NT2/D1 (cell line): ENCODE measurements at regions not wholly inside any gene's neighbourhood (a gene's known extent, or its start where the extent isn't known, plus 50 kb on each side); places are given as distances from the start of the nearest gene placed in this dataset.

Experiments used
- DNase-seq: peaks from one replicate; pipeline ENCODE4 v3.0.0-alpha.2; 2011; ENCODE audit warnings: low read depth, low spot score
- H3K27me3 ChIP-seq: 2 replicates; pipeline ENCODE4 v1.6.0; 2011; ENCODE audit warnings: mild to moderate bottlenecking; ENCODE audit not compliant: insufficient read length, insufficient read depth
- H3K36me3 ChIP-seq: 2 replicates; pipeline ENCODE4 v1.6.1; 2011; ENCODE audit warnings: mild to moderate bottlenecking, low read length, mixed read lengths; ENCODE audit not compliant: insufficient read depth, insufficient read length
- H3K4me1 ChIP-seq: 2 replicates; pipeline ENCODE4 v1.5.1; 2011; ENCODE audit not compliant: insufficient read depth, insufficient read length
- H3K4me3 ChIP-seq: 2 replicates; pipeline ENCODE4 v1.5.1; 2011; ENCODE audit warnings: low read depth; ENCODE audit not compliant: insufficient read length
- H3K9ac ChIP-seq: 2 replicates; pipeline ENCODE4 v1.6.0; 2011; ENCODE audit warnings: low read depth; ENCODE audit not compliant: insufficient read length
- H3K9me3 ChIP-seq: 2 replicates; pipeline ENCODE4 v1.5.1; 2011; ENCODE audit warnings: mild to moderate bottlenecking, low read length; ENCODE audit not compliant: insufficient read depth
- SUZ12 ChIP-seq: IDR thresholded peaks from 2 replicates; pipeline ENCODE4 v1.6.1; 2011; ENCODE audit not compliant: insufficient read length, insufficient read depth; ENCODE audit errors: extremely low read depth
- YY1 ChIP-seq: IDR thresholded peaks from 2 replicates; pipeline ENCODE4 v1.6.1; 2011; ENCODE audit not compliant: insufficient read length, insufficient read depth
- ZNF274 ChIP-seq: IDR thresholded peaks from 2 replicates; pipeline ENCODE4 v1.6.1; 2011; ENCODE audit warnings: mild to moderate bottlenecking, low read depth, low read length

GRCh38 chr4:26131711-26132110 is 189.1 kb upstream of the RBPJ start:
- Histone ChIP-seq H3K4me3 (no peak overlapping the region), H3K27me3 (no peaks in the 10 kb centered on the region), H3K9ac (no peak overlapping the region), H3K9me3 (peaks cover 3% of the 10 kb centered on the region; the same call in 1 of the 2 replicates), H3K4me1 (no peaks in the 10 kb centered on the region), H3K36me3 (no peaks in the 10 kb centered on the region)
- DNase-seq: no peak
- TF ChIP-seq YY1: no peak
- TF ChIP-seq SUZ12: no peak
- no peak for TF ChIP-seq ZNF274

GRCh38 chr4:26132858-26133257 is 188.0 kb upstream of the RBPJ start:
- Histone ChIP-seq H3K9me3 (peaks cover 3% of the 10 kb centered on the region; the same call in 1 of the 2 replicates), H3K9ac (no peak overlapping the region), H3K27me3 (no peaks in the 10 kb centered on the region), H3K4me1 (no peaks in the 10 kb centered on the region), H3K36me3 (no peaks in the 10 kb centered on the region), H3K4me3 (no peak overlapping the region)
- DNase-seq: no peak
- TF ChIP-seq ZNF274 (no peak), YY1 (no peak), SUZ12 (no peak)

- Histone ChIP-seq H3K4me3 (no peak overlapping the region), H3K9me3 (peaks cover 3% of the 10 kb centered on the region; the same call in 1 of the 2 replicates), H3K4me1 (peaks cover 1% of the 10 kb centered on the region), H3K36me3 (no peaks in the 10 kb centered on the region), H3K27me3 (no peaks in the 10 kb centered on the region), H3K9ac (no peak overlapping the region)
- TF ChIP-seq ZNF274 (no peak), SUZ12 (no peak), YY1 (no peak)
- DNase-seq: no peak
These were observed 187.0 kb upstream of the RBPJ start for GRCh38 chr4:26133840-26134239.

- DNase-seq: no peak
- TF ChIP-seq SUZ12 (no peak), YY1 (no peak), ZNF274 (no peak)
- Histone ChIP-seq H3K9ac (no peak overlapping the region), H3K4me1 (peaks cover 8% of the 10 kb centered on the region), H3K36me3 (no peaks in the 10 kb centered on the region), H3K4me3 (no peak overlapping the region), H3K9me3 (no peaks in the 10 kb centered on the region; the same call in 1 of the 2 replicates), H3K27me3 (no peaks in the 10 kb centered on the region)
These were observed 185.5 kb upstream of the RBPJ start for GRCh38 chr4:26135331-26135730.

GRCh38 chr4:26136615-26137014 is 184.2 kb upstream of the RBPJ start:
- Histone ChIP-seq H3K4me3 (no peak overlapping the region), H3K4me1 (peaks cover 13% of the 10 kb centered on the region), H3K9ac (no peak overlapping the region), H3K9me3 (no peaks in the 10 kb centered on the region; the same call in 1 of the 2 replicates), H3K27me3 (no peaks in the 10 kb centered on the region), H3K36me3 (no peaks in the 10 kb centered on the region)
- DNase-seq: no peak
- TF ChIP-seq SUZ12: no peak
- TF ChIP-seq YY1: no peak
- TF ChIP-seq ZNF274: no peak

GRCh38 chr4:26137288-26137687 is 183.5 kb upstream of the RBPJ start:
- H3K9ac ChIP-seq: no peak overlapping the region
- H3K4me1 ChIP-seq: peaks cover 13% of the 10 kb centered on the region
- no peak for TF ChIP-seq ZNF274
- no peak for TF ChIP-seq SUZ12
- TF ChIP-seq YY1: no peak
- H3K9me3 ChIP-seq: no peaks in the 10 kb centered on the region; the same call in 1 of the 2 replicates
- H3K36me3 ChIP-seq: no peaks in the 10 kb centered on the region
- no peak for DNase-seq
- H3K4me3 ChIP-seq: no peak overlapping the region
- H3K27me3 ChIP-seq: no peaks in the 10 kb centered on the region

- no peaks in the 10 kb centered on the region for H3K27me3 ChIP-seq
- no peak for DNase-seq
- H3K4me3 ChIP-seq: no peak overlapping the region
- H3K4me1 ChIP-seq: peaks cover 13% of the 10 kb centered on the region
- H3K9ac ChIP-seq: no peak overlapping the region
- no peaks in the 10 kb centered on the region for H3K36me3 ChIP-seq
- TF ChIP-seq YY1 (no peak), ZNF274 (no peak), SUZ12 (no peak)
- no peaks in the 10 kb centered on the region for H3K9me3 ChIP-seq
These were observed 181.4 kb upstream of the RBPJ start for GRCh38 chr4:26139310-26139924.

- Histone ChIP-seq H3K27me3 (no peaks in the 10 kb centered on the region), H3K4me1 (peaks cover 13% of the 10 kb centered on the region), H3K36me3 (no peaks in the 10 kb centered on the region), H3K9ac (no peak overlapping the region), H3K4me3 (no peak overlapping the region), H3K9me3 (no peaks in the 10 kb centered on the region)
- no peak for DNase-seq
- TF ChIP-seq ZNF274 (no peak), SUZ12 (no peak), YY1 (no peak)
These were observed 180.5 kb upstream of the RBPJ start for GRCh38 chr4:26140150-26140898.
